Hepatocyte (in vitro differentiated cells): ENCODE measurements at regions not wholly inside any gene's neighbourhood (a gene's known extent, or its start where the extent isn't known, plus 50 kb on each side); places are given as distances from the start of the nearest gene placed in this dataset.
"Not testable (repeated sequence)": the region's sequence is repeated elsewhere in the genome, so short reads cannot be mapped to it uniquely, and the experiment has no call there.

ENCODE experiments used
- DNase-seq: peaks from one replicate; pipeline ENCODE4 v3.0.0-alpha.2; 2016; ENCODE audit warnings: low spot score
- H2AFZ ChIP-seq: fragments of 200-600 bp; sonication (generic); 2 replicates; pipeline ENCODE4 v1.6.0; 2016; ENCODE audit warnings: antibody characterized with exemption, mild to moderate bottlenecking
- H3K27ac ChIP-seq: fragments of 200-600 bp; sonication (generic); 2 replicates; pipeline ENCODE4 v1.5.1; 2016; ENCODE audit warnings: mild to moderate bottlenecking
- H3K27me3 ChIP-seq: fragments of 200-600 bp; sonication (generic); 2 replicates; pipeline ENCODE4 v1.6.1; 2016
- H3K36me3 ChIP-seq: fragments of 200-600 bp; sonication (generic); replicated peaks from 2 replicates; pipeline ENCODE4 v1.5.1; 2016; ENCODE audit warnings: low read depth; ENCODE audit not compliant: insufficient read depth
- H3K4me1 ChIP-seq: fragments of 200-600 bp; sonication (generic); 2 replicates; pipeline ENCODE4 v1.5.1; 2016; ENCODE audit warnings: mild to moderate bottlenecking, moderate library complexity; ENCODE audit not compliant: insufficient read depth
- H3K4me2 ChIP-seq: fragments of 200-600 bp; sonication (generic); 2 replicates; pipeline ENCODE4 v1.6.0; 2016
- H3K4me3 ChIP-seq: fragments of 200-600 bp; sonication (generic); 2 replicates; pipeline ENCODE4 v1.5.1; 2016; ENCODE audit warnings: mild to moderate bottlenecking
- H3K79me2 ChIP-seq: fragments of 200-600 bp; sonication (generic); 2 replicates; pipeline ENCODE4 v1.6.0; 2017; ENCODE audit warnings: mild to moderate bottlenecking
- H3K9me2 ChIP-seq: fragments of 200-600 bp; sonication (generic); replicated peaks from 2 replicates; pipeline ENCODE4 v1.6.0; 2017; ENCODE audit warnings: mild to moderate bottlenecking; ENCODE audit not compliant: insufficient read depth
- H3K9me3 ChIP-seq: fragments of 200-600 bp; sonication (generic); 2 replicates; pipeline ENCODE4 v1.5.1; 2016; ENCODE audit warnings: low read depth, mild to moderate bottlenecking
- H4K20me1 ChIP-seq: fragments of 200-600 bp; sonication (generic); 2 replicates; pipeline ENCODE4 v1.6.0; 2016; ENCODE audit warnings: mild to moderate bottlenecking; ENCODE audit not compliant: insufficient read depth, poor library complexity, severe bottlenecking
- CTCF ChIP-seq: fragments of 200-600 bp; sonication (generic); IDR thresholded peaks from 2 replicates; pipeline ENCODE4 v1.5.1; 2016; ENCODE audit warnings: antibody characterized with exemption, mild to moderate bottlenecking; ENCODE audit not compliant: poor library complexity
- EZH2 ChIP-seq: fragments of 200-600 bp; sonication (generic); IDR thresholded peaks from 2 replicates; pipeline ENCODE4 v1.6.1; 2016; ENCODE audit warnings: antibody characterized with exemption, mild to moderate bottlenecking, borderline replicate concordance
- EZH2phosphoT487 ChIP-seq: fragments of 200-600 bp; sonication (generic); IDR thresholded peaks from one replicate; pipeline ENCODE4 v1.6.1; 2018; ENCODE audit warnings: antibody characterized with exemption, mild to moderate bottlenecking, low read depth, moderate library complexity; ENCODE audit not compliant: unreplicated experiment, severe bottlenecking
- WGBS: methylation state at CpG from one replicate; pipeline ENCODE4 v1.1.6; 2016; ENCODE audit warnings: low lambda C conversion rate; ENCODE audit errors: missing lambda C conversion rate; 5-methylcytosine and 5-hydroxymethylcytosine counted together

GRCh38 chr6:57946084-57946768 lies 628.8 kb downstream of the PRIM2 start:
- H3K9me3 ChIP-seq, H3K27me3 ChIP-seq, H2AFZ ChIP-seq, H3K4me2 ChIP-seq, H3K27ac ChIP-seq, H3K79me2 ChIP-seq, H3K9me2 ChIP-seq, H3K4me3 ChIP-seq, H3K4me1 ChIP-seq, H3K36me3 ChIP-seq, H4K20me1 ChIP-seq, DNase-seq: not testable (repeated sequence)
- WGBS: 59% methylated on average over 7 of the region's 7 CpGs

- H3K9me3 ChIP-seq, H3K9me2 ChIP-seq, H3K4me3 ChIP-seq, H2AFZ ChIP-seq, DNase-seq, H3K27ac ChIP-seq, H3K27me3 ChIP-seq, H3K79me2 ChIP-seq, H3K36me3 ChIP-seq, H3K4me2 ChIP-seq, H3K4me1 ChIP-seq, H4K20me1 ChIP-seq: not testable (repeated sequence)
- 93% methylated on average over 11 of the region's 11 CpGs for WGBS
These were observed 629.3 kb downstream of the PRIM2 start for GRCh38 chr6:57946769-57947091.

- H3K79me2 ChIP-seq, H3K27me3 ChIP-seq, H3K27ac ChIP-seq, H3K9me3 ChIP-seq, H3K4me3 ChIP-seq, DNase-seq, H4K20me1 ChIP-seq, H3K36me3 ChIP-seq, H3K4me1 ChIP-seq, H3K4me2 ChIP-seq, H3K9me2 ChIP-seq, H2AFZ ChIP-seq: not testable (repeated sequence)
- WGBS: 63% methylated on average over 2 of the region's 2 CpGs
These were observed 631.1 kb downstream of the PRIM2 start for GRCh38 chr6:57948481-57948880.

GRCh38 chr6:57950430-57950829 lies 633.0 kb downstream of the PRIM2 start:
- not testable (repeated sequence) for H3K79me2 ChIP-seq, H3K4me3 ChIP-seq, H2AFZ ChIP-seq, H3K27ac ChIP-seq, H3K4me1 ChIP-seq, H3K9me2 ChIP-seq, DNase-seq, H3K36me3 ChIP-seq, H3K9me3 ChIP-seq, H3K27me3 ChIP-seq, H3K4me2 ChIP-seq, H4K20me1 ChIP-seq
- WGBS: 73% methylated on average over 4 of the region's 4 CpGs

- not testable (repeated sequence) for H3K27ac ChIP-seq, H3K9me3 ChIP-seq, DNase-seq, H3K79me2 ChIP-seq, H3K4me2 ChIP-seq, H2AFZ ChIP-seq, H3K27me3 ChIP-seq, H3K4me3 ChIP-seq, H3K9me2 ChIP-seq, H3K36me3 ChIP-seq, H4K20me1 ChIP-seq, H3K4me1 ChIP-seq
These were observed 649.3 kb downstream of the PRIM2 start for GRCh38 chr6:57966757-57967156.

DNA sequence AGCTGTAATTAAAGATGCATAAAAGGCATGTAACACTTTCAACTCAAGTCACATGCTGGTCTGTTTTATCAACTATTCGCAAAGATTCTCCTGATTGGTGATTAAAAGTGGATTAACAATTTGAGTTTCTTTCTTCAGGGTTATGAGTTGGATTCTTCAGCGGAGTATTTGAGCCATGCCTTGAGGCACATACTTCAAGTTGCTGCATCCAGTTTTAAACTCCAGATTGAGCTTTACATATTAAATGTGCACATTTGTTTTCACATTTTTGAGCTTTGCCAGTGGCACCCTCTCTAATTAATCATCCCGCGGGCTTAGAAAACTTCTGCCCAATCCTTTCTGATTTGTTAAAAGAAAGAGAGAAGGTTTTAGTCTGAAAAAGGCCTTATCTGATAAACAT lies 654.5 kb downstream of the PRIM2 start:
- WGBS: 90% methylated on average over 4 of the region's 4 CpGs
- not testable (repeated sequence) for H3K36me3 ChIP-seq, H4K20me1 ChIP-seq, H3K27me3 ChIP-seq, H3K4me3 ChIP-seq, H3K9me2 ChIP-seq, H3K4me2 ChIP-seq, H3K4me1 ChIP-seq, H2AFZ ChIP-seq, DNase-seq, H3K27ac ChIP-seq, H3K9me3 ChIP-seq, H3K79me2 ChIP-seq

DNA sequence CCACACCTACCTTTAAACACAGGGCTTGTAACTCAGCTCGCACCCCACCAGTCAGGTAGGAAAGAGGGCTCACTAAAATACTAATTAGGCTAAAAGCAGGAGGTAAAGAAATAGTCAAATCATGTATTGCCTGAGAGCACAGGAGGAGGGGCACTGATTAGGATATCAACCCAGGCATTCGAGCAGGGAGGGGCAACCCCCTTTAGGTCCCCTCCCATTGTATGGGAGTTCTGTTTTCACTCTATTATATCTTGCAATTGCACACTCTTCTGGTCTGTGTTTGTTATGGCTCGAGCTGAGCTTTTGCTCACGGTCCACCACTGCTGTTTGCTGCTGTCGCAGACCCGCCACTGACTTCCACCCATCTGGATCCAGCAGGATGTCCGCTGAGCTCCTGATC lies 657.2 kb downstream of the PRIM2 start:
- H3K4me2 ChIP-seq: no peak overlapping the region
- TF ChIP-seq CTCF (no peak), EZH2 (no peak), EZH2phosphoT487 (no peak)
- no peak overlapping the region for H3K4me3 ChIP-seq
- no peaks in the 10 kb centered on the region for H3K9me2 ChIP-seq
- no peaks in the 10 kb centered on the region for H4K20me1 ChIP-seq
- H3K27me3 ChIP-seq: no peaks in the 10 kb centered on the region
- no peak overlapping the region for H2AFZ ChIP-seq
- no peaks in the 10 kb centered on the region for H3K36me3 ChIP-seq
- 80% methylated on average over 7 of the region's 7 CpGs for WGBS
- no peak for DNase-seq
- H3K79me2 ChIP-seq: no peaks in the 10 kb centered on the region
- H3K9me3 ChIP-seq: no peaks in the 10 kb centered on the region
- no peak overlapping the region for H3K27ac ChIP-seq
- no peaks in the 10 kb centered on the region for H3K4me1 ChIP-seq

DNA sequence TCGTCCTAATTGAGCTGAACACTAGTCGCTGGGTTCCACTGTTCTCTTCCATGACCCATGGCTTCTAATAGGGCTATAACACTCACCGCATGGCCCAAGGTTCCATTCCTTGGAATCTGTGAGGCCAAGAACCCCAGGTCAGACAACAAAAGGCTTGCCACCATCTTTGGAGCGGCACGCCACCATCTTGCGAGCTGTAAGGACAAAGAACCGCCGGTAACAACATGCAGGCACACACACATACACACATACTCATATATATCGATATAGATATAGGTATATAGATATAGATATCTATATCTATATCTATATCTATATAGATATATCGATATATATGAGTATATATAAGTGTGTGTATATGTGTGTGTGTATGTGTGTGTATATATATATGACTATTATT lies 657.7 kb downstream of the PRIM2 start:
- not testable (repeated sequence) for H3K27me3 ChIP-seq, H3K4me2 ChIP-seq, H3K79me2 ChIP-seq, H3K27ac ChIP-seq, H4K20me1 ChIP-seq, H3K9me2 ChIP-seq, H3K4me1 ChIP-seq, H3K36me3 ChIP-seq, H3K4me3 ChIP-seq, H2AFZ ChIP-seq, H3K9me3 ChIP-seq, DNase-seq
- 90% methylated on average over 9 of the region's 10 CpGs for WGBS
